DND-41 (cell line): ENCODE measurements at regions not wholly inside any gene's neighbourhood (a gene's known extent, or its start where the extent isn't known, plus 50 kb on each side); places are given as distances from the start of the nearest gene placed in this dataset.

Source experiments
- EZH2 ChIP-seq: IDR thresholded peaks from 3 replicates; pipeline ENCODE4 v1.6.1; 2012; ENCODE audit warnings: borderline replicate concordance, low read depth, mild to moderate bottlenecking, moderate library complexity, low read length, inconsistent platforms; ENCODE audit not compliant: severe bottlenecking
- TF ChIP-seq, protein P1 (sequence below): IDR thresholded peaks from 2 replicates; pipeline ENCODE4 v1.5.1; 2012; ENCODE audit warnings: borderline replicate concordance, low read length, moderate library complexity, mild to moderate bottlenecking; ENCODE audit not compliant: poor library complexity, severe bottlenecking; ENCODE audit errors: extremely low read depth

DNA sequence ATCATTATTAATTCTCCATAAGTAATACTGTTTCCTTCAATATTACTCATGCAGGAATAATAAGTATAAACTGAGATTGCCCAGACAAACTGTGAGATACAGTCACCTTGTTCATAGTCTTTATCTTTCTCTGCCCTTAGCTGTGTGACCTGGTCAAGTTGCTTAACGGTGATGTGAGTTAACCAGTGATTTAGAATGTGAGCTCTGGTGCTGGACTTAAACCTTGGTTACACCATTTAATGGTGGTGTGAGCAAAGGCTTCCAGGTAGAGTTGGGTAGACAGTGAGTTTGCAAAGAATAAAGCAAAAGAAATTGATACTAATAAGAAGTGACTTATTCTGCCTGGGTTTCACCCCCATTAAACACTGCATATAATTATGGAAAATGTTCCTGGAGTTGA is 86.2 kb upstream of the DEFB112 start:
- TF ChIP-seq EZH2 = no peak
- TF ChIP-seq, protein P1, sequence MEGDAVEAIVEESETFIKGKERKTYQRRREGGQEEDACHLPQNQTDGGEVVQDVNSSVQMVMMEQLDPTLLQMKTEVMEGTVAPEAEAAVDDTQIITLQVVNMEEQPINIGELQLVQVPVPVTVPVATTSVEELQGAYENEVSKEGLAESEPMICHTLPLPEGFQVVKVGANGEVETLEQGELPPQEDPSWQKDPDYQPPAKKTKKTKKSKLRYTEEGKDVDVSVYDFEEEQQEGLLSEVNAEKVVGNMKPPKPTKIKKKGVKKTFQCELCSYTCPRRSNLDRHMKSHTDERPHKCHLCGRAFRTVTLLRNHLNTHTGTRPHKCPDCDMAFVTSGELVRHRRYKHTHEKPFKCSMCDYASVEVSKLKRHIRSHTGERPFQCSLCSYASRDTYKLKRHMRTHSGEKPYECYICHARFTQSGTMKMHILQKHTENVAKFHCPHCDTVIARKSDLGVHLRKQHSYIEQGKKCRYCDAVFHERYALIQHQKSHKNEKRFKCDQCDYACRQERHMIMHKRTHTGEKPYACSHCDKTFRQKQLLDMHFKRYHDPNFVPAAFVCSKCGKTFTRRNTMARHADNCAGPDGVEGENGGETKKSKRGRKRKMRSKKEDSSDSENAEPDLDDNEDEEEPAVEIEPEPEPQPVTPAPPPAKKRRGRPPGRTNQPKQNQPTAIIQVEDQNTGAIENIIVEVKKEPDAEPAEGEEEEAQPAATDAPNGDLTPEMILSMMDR = no peak
